ENCODE measurements at regions not wholly inside any gene's neighbourhood (a gene's known extent, or its start where the extent isn't known, plus 50 kb on each side); places are given as distances from the start of the nearest gene placed in this dataset.

- H2AFZ ChIP-seq = no peak overlapping the region
- no peaks in the 10 kb centered on the region for H3K36me3 ChIP-seq (ENCODE audit: control insufficient read depth, insufficient read depth, low read length)
- H3K27me3 ChIP-seq (ENCODE audit: control insufficient read depth, insufficient read depth, low read length) = no peaks in the 10 kb centered on the region
- H3K4me2 ChIP-seq (ENCODE audit: low read length) = no peak overlapping the region
- no peaks in the 10 kb centered on the region for H3K9me3 ChIP-seq (ENCODE audit: control insufficient read depth, low read length)
- no peak overlapping the region for H3K9ac ChIP-seq
- no peak overlapping the region for H3K27ac ChIP-seq
- TF ChIP-seq, protein P1, sequence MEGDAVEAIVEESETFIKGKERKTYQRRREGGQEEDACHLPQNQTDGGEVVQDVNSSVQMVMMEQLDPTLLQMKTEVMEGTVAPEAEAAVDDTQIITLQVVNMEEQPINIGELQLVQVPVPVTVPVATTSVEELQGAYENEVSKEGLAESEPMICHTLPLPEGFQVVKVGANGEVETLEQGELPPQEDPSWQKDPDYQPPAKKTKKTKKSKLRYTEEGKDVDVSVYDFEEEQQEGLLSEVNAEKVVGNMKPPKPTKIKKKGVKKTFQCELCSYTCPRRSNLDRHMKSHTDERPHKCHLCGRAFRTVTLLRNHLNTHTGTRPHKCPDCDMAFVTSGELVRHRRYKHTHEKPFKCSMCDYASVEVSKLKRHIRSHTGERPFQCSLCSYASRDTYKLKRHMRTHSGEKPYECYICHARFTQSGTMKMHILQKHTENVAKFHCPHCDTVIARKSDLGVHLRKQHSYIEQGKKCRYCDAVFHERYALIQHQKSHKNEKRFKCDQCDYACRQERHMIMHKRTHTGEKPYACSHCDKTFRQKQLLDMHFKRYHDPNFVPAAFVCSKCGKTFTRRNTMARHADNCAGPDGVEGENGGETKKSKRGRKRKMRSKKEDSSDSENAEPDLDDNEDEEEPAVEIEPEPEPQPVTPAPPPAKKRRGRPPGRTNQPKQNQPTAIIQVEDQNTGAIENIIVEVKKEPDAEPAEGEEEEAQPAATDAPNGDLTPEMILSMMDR (IDR thresholded peaks at IDR 0.05) = no peak
- no peak overlapping the region for H3K4me3 ChIP-seq (ENCODE audit: low read depth, low read length)
- H3K4me1 ChIP-seq = peaks cover 3% of the 10 kb centered on the region
- no peaks in the 10 kb centered on the region for H3K79me2 ChIP-seq
Observed at GRCh38 chr2:16817305-16818202, 151.9 kb upstream of the CYRIA start.

DNA sequence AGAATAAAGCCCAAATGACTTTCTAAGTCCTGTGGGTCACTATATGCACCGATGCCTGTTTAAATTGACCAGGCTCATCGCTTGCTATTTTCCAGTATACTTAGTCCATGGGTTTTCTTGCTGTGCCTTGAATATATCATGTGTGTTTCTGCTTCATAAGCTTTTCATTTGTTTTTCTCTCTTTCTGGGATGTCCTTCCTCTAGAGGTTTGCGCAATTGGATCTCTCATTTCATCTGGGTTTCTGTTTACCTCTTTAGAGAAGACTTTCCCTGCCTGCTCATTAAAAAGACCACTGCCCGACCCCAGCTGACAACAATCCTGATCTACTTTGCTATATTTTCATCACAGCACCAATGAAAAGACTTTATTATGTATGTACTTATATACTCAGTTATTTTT lies 150.9 kb upstream of the CYRIA start:
- no peak overlapping the region for H3K27ac ChIP-seq
- no peaks in the 10 kb centered on the region for H3K79me2 ChIP-seq
- H3K9ac ChIP-seq = no peak overlapping the region
- no peaks in the 10 kb centered on the region for H3K27me3 ChIP-seq (ENCODE audit: control insufficient read depth, insufficient read depth, low read length)
- TF ChIP-seq, protein P1 (IDR thresholded peaks at IDR 0.05) = no peak
- H2AFZ ChIP-seq = no peak overlapping the region
- no peaks in the 10 kb centered on the region for H3K9me3 ChIP-seq (ENCODE audit: control insufficient read depth, low read length)
- H3K4me2 ChIP-seq (ENCODE audit: low read length) = no peak overlapping the region
- no peak overlapping the region for H3K4me3 ChIP-seq (ENCODE audit: low read depth, low read length)
- peaks cover under 1% of the 10 kb centered on the region for H3K4me1 ChIP-seq
- H3K36me3 ChIP-seq (ENCODE audit: control insufficient read depth, insufficient read depth, low read length) = no peaks in the 10 kb centered on the region

DNA sequence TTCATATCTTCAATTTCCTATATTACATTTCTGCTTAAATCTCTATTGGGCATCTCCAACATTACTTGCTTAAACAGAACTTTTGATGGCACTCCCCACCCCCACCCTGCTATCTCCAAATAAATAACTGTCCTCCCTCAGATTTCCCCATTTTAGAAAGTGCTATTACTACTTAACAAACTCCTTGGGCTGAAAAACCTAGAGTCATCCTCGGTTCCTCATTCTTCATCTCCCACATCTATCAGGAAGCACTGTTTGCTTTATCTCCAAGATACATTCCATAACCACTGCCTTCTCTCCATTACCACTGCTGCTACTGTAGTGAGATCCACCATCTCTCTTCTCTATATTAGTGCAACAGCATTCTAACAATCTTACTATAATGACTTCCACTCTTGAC lies 150.4 kb upstream of the CYRIA start:
- H3K9me3 ChIP-seq (ENCODE audit: control insufficient read depth, low read length) = no peaks in the 10 kb centered on the region
- H2AFZ ChIP-seq = no peak overlapping the region

GRCh38 chr2:16813593-16813992 lies 148.0 kb upstream of the CYRIA start:
- Histone ChIP-seq H3K27ac (no peak overlapping the region), H2AFZ (no peak overlapping the region), H3K9me3 (ENCODE audit: control insufficient read depth, low read length) (no peaks in the 10 kb centered on the region), H3K27me3 (ENCODE audit: control insufficient read depth, insufficient read depth, low read length) (no peaks in the 10 kb centered on the region), H3K4me3 (ENCODE audit: low read depth, low read length) (no peak overlapping the region), H3K36me3 (ENCODE audit: control insufficient read depth, insufficient read depth, low read length) (no peaks in the 10 kb centered on the region), H3K79me2 (no peaks in the 10 kb centered on the region), H3K4me2 (ENCODE audit: low read length) (no peak overlapping the region), H3K9ac (no peak overlapping the region), H3K4me1 (no peaks in the 10 kb centered on the region)
- TF ChIP-seq, protein P1 (IDR thresholded peaks at IDR 0.05) = no peak

More for the DNA sequence above, 150.4 kb upstream of the CYRIA start:
- Histone ChIP-seq H3K4me1 (no peaks in the 10 kb centered on the region), H3K36me3 (ENCODE audit: control insufficient read depth, insufficient read depth, low read length) (no peaks in the 10 kb centered on the region), H3K4me3 (ENCODE audit: low read depth, low read length) (no peak overlapping the region), H3K9ac (no peak overlapping the region), H3K79me2 (no peaks in the 10 kb centered on the region), H3K27me3 (ENCODE audit: control insufficient read depth, insufficient read depth, low read length) (no peaks in the 10 kb centered on the region), H3K27ac (no peak overlapping the region), H3K4me2 (ENCODE audit: low read length) (no peak overlapping the region)
- TF ChIP-seq, protein P1 (IDR thresholded peaks at IDR 0.05) = no peak

DNA sequence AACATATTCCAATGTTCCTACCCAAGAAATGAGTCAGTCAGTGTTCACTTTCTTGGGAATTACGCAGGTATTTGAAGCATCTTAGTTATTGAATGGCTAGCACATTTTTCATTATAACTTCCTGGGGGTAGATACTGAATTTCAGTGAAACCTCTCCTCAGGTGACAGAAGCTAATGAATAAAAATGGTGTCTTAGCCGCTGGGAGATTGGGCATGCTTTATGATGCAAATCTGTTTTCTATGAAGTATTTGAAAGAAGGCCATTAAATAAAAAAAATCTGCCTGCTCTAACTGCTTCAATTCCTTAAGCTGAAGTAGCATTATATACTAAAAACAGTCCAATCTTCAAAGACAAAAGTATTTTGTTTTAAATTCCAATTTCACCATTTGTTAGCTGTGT lies 132.8 kb upstream of the CYRIA start:
- H3K27ac ChIP-seq = no peak overlapping the region
- TF ChIP-seq, protein P1 (IDR thresholded peaks at IDR 0.05) = no peak
- H3K79me2 ChIP-seq = no peaks in the 10 kb centered on the region
- no peak overlapping the region for H3K9ac ChIP-seq
- no peaks in the 10 kb centered on the region for H3K36me3 ChIP-seq (ENCODE audit: control insufficient read depth, insufficient read depth, low read length)
- no peak overlapping the region for H2AFZ ChIP-seq
- no peak overlapping the region for H3K4me3 ChIP-seq (ENCODE audit: low read depth, low read length)
- peaks cover 4% of the 10 kb centered on the region for H3K4me1 ChIP-seq
- no peaks in the 10 kb centered on the region for H3K9me3 ChIP-seq (ENCODE audit: control insufficient read depth, low read length)
- H3K4me2 ChIP-seq (ENCODE audit: low read length) = no peak overlapping the region
- H3K27me3 ChIP-seq (ENCODE audit: control insufficient read depth, insufficient read depth, low read length) = no peaks in the 10 kb centered on the region

Measured in parathyroid adenoma (tissue), 2 donors.